Sigmoid colon (tissue), 6 donors: ENCODE measurements at regions not wholly inside any gene's neighbourhood (a gene's known extent, or its start where the extent isn't known, plus 50 kb on each side); places are given as distances from the start of the nearest gene placed in this dataset.

Experiments used
- DNase-seq: peaks from one replicate; pipeline ENCODE4 v3.0.0-alpha.2; 2019
- H3K27ac ChIP-seq, 4 donors: fragments of 200-600 bp; sonication (generic); one replicate each; pipeline ENCODE4 v1.5.1; 2016 to 2019; ENCODE audit warnings: mild to moderate bottlenecking in 1 of 4
- H3K27me3 ChIP-seq, 3 donors: fragments of 200-600 bp; sonication (generic); one replicate each; pipeline ENCODE4 v1.5.1; 2019; ENCODE audit warnings: mild to moderate bottlenecking in 1 of 3
- H3K36me3 ChIP-seq, 4 donors: fragments of 200-600 bp; sonication (generic); one replicate each; pipeline ENCODE4 v1.5.1; 2016 to 2019
- H3K4me1 ChIP-seq, 4 donors: fragments of 200-600 bp; sonication (generic); one replicate each; pipeline ENCODE4 v1.5.1; 2017 to 2019
- H3K4me3 ChIP-seq, 4 donors: fragments of 200-600 bp; sonication (generic); one replicate each; pipeline ENCODE4 v1.5.1; 2017 to 2019; ENCODE audit warnings: mild to moderate bottlenecking in 2 of 4, moderate library complexity in 1 of 4
- H3K9me3 ChIP-seq, 4 donors: fragments of 200-600 bp in 3 of 4; sonication (generic) in 3 of 4; one replicate each; pipeline versions ENCODE4 v1.5.1 to v1.6.1; 2013 to 2019
- EP300 ChIP-seq, 4 donors: sonication (generic); formaldehyde crosslinking; IDR thresholded peaks; one replicate each; pipeline ENCODE4 v1.6.1; 2017; ENCODE audit warnings: antibody characterized with exemption in 4 of 4
- POLR2A ChIP-seq, 2 donors: fragments of 450-650 bp; IDR thresholded peaks; one replicate each; pipeline ENCODE4 v1.6.1; 2016; ENCODE audit warnings: antibody characterized with exemption in 2 of 2, mild to moderate bottlenecking in 2 of 2, moderate library complexity in 2 of 2
- POLR2AphosphoS5 ChIP-seq, 4 donors: sonication (generic); formaldehyde crosslinking; IDR thresholded peaks; one replicate each; pipeline ENCODE4 v1.6.1; 2017; ENCODE audit warnings: antibody characterized with exemption in 4 of 4
- WGBS, 2 donors: extraction: QIAGEN DNeasy Blood & Tissue Kit; methylation state at CpG; one replicate each; pipeline ENCODE4 v1.1.7; 2013; 5-methylcytosine and 5-hydroxymethylcytosine counted together
- intact Hi-C: fragments of 100-400 bp; cut with DNase I; formaldehyde crosslinking; loops from one replicate; pipeline ENCODE4 v1.15.1; 2023
- TF ChIP-seq, protein P1 (sequence below), 4 experiments: fragments of 450-650 bp in 3 of 4; fragments of 200-600 bp in 1 of 4; IDR thresholded peaks; one replicate each; pipeline ENCODE4 v1.5.1; 2016 to 2019; ENCODE audit warnings: antibody characterized with exemption in 4 of 4, mild to moderate bottlenecking in 3 of 4, moderate library complexity in 2 of 4
- donor health status: healthy with polysubstance abuse.
- donor health status: healthy.

DNA sequence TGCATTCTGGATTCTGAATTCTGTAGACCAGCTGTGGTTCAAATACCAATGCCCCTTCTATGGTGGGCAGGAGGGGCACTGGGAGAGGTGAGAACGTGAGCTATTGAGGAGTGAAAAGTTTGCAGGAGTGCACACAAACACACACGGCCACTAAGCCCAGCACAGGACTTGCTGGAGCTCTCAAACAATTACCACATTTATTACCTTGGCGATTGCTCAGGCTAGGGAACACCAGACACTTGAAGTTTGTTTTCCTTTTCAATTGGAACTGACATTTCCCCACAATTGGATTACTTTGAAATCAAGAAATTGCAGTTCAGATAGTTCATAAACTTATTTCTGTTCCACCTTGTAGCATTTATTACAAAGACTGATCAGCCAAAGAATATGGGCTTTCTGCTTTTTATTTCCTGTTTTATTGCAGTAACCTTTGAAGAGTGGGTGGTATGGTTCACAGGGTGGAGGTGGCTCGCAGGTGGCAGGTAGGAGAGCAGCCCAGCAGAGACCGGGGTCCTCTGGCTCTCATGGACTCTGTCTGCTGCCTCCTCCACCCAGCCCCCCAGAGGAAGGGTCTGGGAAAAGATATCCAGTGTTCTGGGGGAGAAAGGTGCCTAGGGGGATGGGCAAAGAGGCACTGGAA is 429.8 kb upstream of the CCDC196 start:
- Histone ChIP-seq H3K4me3 (no peak overlapping the region), H3K9me3 (no peaks in the 10 kb centered on the region), H3K27me3 (no peaks in the 10 kb centered on the region), H3K27ac (no peak overlapping the region), H3K36me3 (no peaks in the 10 kb centered on the region), H3K4me1 (no peaks in the 10 kb centered on the region)
- TF ChIP-seq, protein P1, sequence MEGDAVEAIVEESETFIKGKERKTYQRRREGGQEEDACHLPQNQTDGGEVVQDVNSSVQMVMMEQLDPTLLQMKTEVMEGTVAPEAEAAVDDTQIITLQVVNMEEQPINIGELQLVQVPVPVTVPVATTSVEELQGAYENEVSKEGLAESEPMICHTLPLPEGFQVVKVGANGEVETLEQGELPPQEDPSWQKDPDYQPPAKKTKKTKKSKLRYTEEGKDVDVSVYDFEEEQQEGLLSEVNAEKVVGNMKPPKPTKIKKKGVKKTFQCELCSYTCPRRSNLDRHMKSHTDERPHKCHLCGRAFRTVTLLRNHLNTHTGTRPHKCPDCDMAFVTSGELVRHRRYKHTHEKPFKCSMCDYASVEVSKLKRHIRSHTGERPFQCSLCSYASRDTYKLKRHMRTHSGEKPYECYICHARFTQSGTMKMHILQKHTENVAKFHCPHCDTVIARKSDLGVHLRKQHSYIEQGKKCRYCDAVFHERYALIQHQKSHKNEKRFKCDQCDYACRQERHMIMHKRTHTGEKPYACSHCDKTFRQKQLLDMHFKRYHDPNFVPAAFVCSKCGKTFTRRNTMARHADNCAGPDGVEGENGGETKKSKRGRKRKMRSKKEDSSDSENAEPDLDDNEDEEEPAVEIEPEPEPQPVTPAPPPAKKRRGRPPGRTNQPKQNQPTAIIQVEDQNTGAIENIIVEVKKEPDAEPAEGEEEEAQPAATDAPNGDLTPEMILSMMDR (IDR thresholded peaks at IDR 0.05), result no peak
- no peak for TF ChIP-seq POLR2A (IDR thresholded peaks at IDR 0.05)
- no peak for TF ChIP-seq POLR2AphosphoS5 (IDR thresholded peaks at IDR 0.05)
- no peak for TF ChIP-seq EP300 (IDR thresholded peaks at IDR 0.05)
- intact Hi-C loops, result no loop called here
- DNase-seq, result no peak
- WGBS, 2 donors, result 16 to 54% methylated on average over 5 of the region's 5 CpGs

DNA sequence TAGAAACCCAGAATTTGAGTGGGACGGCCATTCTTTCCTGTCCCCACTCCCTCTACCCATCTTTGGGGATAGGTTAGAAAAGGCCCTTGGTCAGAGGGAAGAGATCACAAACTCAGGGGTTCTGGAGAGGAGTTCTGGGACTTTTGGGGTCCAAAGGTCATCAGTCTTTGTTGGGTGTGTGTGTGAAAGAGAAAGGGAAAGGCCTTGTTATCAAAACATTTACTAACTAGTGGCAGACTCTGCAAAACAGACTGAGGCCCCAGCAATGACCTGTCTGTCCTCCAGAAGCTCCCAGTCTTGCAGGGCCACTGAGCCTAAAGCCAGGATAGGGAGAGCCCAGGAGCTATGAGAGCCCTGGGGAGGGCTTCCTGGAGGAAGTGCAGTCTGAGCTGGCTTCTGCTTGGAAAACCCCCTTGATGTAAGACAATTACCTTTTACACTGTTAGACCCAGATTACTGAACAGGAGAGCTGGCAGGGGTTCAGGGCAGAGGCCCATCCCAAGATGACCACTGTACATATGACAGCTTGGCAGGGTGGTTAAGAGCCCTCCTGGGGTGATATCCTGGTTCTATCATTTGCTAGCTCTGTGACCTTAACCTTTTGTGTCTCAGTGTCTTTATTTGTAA is 429.1 kb upstream of the CCDC196 start:
- 70 to 71% methylated on average over 1 of the region's 1 CpG for WGBS, 2 donors
- Histone ChIP-seq H3K4me1 (no peaks in the 10 kb centered on the region), H3K9me3 (no peaks in the 10 kb centered on the region), H3K36me3 (no peaks in the 10 kb centered on the region), H3K4me3 (no peak overlapping the region), H3K27ac (no peak overlapping the region), H3K27me3 (no peaks in the 10 kb centered on the region)
- no peak for DNase-seq
- TF ChIP-seq EP300 (IDR thresholded peaks at IDR 0.05) (no peak), POLR2AphosphoS5 (IDR thresholded peaks at IDR 0.05) (no peak), POLR2A (IDR thresholded peaks at IDR 0.05) (no peak)
- TF ChIP-seq, protein P1 (IDR thresholded peaks at IDR 0.05), result no peak
- intact Hi-C loops, result no loop called here

DNA sequence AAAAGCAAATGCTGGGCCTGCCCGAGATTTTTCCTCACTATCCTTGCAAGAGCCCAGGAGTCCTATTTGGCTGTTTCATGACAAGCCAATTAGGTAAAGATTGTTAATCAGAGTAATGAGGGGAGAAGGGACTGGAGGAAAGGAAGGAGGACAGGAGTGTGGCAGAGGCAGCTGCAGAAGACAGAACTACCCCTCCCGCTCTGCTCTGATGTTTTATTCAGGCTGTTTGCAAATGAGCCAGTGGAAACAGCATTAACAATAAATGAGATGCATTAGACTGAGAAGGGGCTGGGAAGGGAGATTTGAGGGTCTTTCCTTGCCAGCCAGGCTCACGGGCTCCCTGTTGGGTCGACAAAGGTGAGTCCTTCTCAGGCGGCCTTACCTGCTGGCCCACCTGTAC is 421.0 kb upstream of the CCDC196 start:
- DNase-seq, result no peak
- Histone ChIP-seq H3K4me1 (no peaks in the 10 kb centered on the region), H3K4me3 (no peak overlapping the region), H3K9me3 (no peaks in the 10 kb centered on the region), H3K27me3 (no peaks in the 10 kb centered on the region), H3K36me3 (no peaks in the 10 kb centered on the region), H3K27ac (no peak overlapping the region)
- intact Hi-C loops, result no loop called here
- 92 to 93% methylated on average over 5 of the region's 5 CpGs for WGBS, 2 donors
- TF ChIP-seq, protein P1 (IDR thresholded peaks at IDR 0.05), result no peak
- TF ChIP-seq POLR2AphosphoS5 (IDR thresholded peaks at IDR 0.05) (no peak), POLR2A (IDR thresholded peaks at IDR 0.05) (no peak), EP300 (IDR thresholded peaks at IDR 0.05) (no peak)

DNA sequence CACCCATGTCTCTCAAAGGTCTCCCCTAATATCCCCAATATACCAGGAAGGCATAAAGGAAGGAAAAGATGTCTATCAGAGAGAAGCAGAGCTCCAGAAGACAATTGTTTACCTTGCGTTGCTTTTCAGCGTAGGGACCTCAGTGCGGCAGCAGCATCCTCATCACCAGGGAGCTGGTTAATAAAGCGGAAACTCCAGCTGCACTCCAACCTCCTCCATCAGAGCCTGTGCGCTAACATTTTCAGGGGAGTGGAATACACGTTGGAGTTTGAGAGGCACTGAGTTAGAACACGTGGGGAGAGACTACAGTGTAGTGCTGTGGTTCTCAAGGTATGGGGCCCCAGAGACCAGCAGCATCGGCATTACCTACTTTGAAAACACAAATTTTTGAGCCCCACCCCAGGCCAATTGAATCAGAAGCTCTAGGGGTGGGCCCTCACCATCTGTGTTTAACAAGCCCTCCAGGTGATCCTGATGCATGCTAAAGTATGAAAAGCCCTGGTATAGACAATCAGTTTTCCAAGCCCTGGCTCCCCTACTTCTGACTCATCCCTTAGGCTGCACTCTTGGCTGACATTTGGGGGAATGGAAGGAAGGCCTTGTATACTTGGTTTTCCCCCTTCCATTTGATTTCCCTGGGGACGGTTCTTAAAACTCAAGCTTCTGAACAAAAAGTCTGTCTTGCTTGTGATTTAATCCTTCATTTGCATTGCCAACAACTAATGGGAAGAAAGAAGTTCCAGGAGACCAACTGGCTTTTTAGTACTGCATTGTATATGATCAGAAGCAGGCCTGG is 419.0 kb upstream of the CCDC196 start:
- intact Hi-C loops, result no loop called here
- H3K27ac ChIP-seq, result no peak overlapping the region
- no peaks in the 10 kb centered on the region for H3K9me3 ChIP-seq
- no peaks in the 10 kb centered on the region for H3K36me3 ChIP-seq
- H3K4me1 ChIP-seq, result no peaks in the 10 kb centered on the region
- no peak overlapping the region for H3K4me3 ChIP-seq
- 90 to 91% methylated on average over 9 of the region's 9 CpGs for WGBS, 2 donors
- TF ChIP-seq POLR2AphosphoS5 (IDR thresholded peaks at IDR 0.05), result no peak
- TF ChIP-seq POLR2A (IDR thresholded peaks at IDR 0.05), result no peak
- TF ChIP-seq, protein P1 (IDR thresholded peaks at IDR 0.05), result no peak
- no peak for TF ChIP-seq EP300 (IDR thresholded peaks at IDR 0.05)
- no peaks in the 10 kb centered on the region for H3K27me3 ChIP-seq
- DNase-seq, result no peak
